ENCODE measurements at regions not wholly inside any gene's neighbourhood (a gene's known extent, or its start where the extent isn't known, plus 50 kb on each side); places are given as distances from the start of the nearest gene placed in this dataset.

DNA sequence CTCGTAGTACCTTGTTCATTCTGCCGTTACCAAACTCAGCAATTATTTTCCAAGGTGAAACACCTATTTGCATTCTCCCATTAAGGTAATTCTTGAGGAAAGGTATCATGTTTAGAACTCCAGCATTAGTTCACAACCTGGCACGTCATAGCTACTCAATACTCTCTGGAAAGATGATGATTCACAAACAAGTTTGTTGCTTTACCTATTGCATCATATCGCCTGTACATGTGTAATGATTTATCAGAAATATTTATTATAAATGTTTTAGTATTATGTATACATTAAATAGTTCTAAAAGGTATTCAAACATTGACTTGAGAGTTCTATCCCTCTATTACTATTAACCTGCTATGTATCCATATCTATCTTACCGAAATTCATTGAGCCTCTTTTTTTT is 658.3 kb upstream of the PITX2 start:
- TF ChIP-seq, protein P1, sequence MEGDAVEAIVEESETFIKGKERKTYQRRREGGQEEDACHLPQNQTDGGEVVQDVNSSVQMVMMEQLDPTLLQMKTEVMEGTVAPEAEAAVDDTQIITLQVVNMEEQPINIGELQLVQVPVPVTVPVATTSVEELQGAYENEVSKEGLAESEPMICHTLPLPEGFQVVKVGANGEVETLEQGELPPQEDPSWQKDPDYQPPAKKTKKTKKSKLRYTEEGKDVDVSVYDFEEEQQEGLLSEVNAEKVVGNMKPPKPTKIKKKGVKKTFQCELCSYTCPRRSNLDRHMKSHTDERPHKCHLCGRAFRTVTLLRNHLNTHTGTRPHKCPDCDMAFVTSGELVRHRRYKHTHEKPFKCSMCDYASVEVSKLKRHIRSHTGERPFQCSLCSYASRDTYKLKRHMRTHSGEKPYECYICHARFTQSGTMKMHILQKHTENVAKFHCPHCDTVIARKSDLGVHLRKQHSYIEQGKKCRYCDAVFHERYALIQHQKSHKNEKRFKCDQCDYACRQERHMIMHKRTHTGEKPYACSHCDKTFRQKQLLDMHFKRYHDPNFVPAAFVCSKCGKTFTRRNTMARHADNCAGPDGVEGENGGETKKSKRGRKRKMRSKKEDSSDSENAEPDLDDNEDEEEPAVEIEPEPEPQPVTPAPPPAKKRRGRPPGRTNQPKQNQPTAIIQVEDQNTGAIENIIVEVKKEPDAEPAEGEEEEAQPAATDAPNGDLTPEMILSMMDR (IDR thresholded peaks at IDR 0.05) = no peak
- TF ChIP-seq ZFX (IDR thresholded peaks at IDR 0.05; ENCODE audit: borderline replicate concordance) = no peak
